Dendritic cell treated with granulocyte-macrophage colony-stimulating factor and Interleukin-4, amounts not matched to agents 40 ng/mL and 50 ng/mL, for 4 days (primary cell): ENCODE measurements at regions not wholly inside any gene's neighbourhood (a gene's known extent, or its start where the extent isn't known, plus 50 kb on each side); places are given as distances from the start of the nearest gene placed in this dataset.

Source experiments
- H3K27ac Mint-ChIP-seq: one replicate; pipeline ENCODE4 v1.8.0; 2022; ENCODE audit warnings: mild to moderate bottlenecking, mixed read lengths
- H3K27me3 Mint-ChIP-seq: one replicate; pipeline ENCODE4 v1.8.0; 2022; ENCODE audit warnings: mild to moderate bottlenecking, mixed read lengths
- H3K36me3 Mint-ChIP-seq: one replicate; pipeline ENCODE4 v1.8.0; 2022; ENCODE audit warnings: low read depth, mixed read lengths
- H3K4me1 Mint-ChIP-seq: one replicate; pipeline ENCODE4 v1.8.0; 2022; ENCODE audit warnings: low read depth, mixed read lengths
- H3K4me3 Mint-ChIP-seq: one replicate; pipeline ENCODE4 v1.8.0; 2022; ENCODE audit warnings: mild to moderate bottlenecking, moderate library complexity, mixed read lengths
- H3K9me3 Mint-ChIP-seq: one replicate; pipeline ENCODE4 v1.8.0; 2022; ENCODE audit warnings: mixed read lengths
- intact Hi-C: fragments of 100-400 bp; cut with micrococcal nuclease; formaldehyde crosslinking; loops from one replicate; pipeline ENCODE4 v1.15.0; 2022

DNA sequence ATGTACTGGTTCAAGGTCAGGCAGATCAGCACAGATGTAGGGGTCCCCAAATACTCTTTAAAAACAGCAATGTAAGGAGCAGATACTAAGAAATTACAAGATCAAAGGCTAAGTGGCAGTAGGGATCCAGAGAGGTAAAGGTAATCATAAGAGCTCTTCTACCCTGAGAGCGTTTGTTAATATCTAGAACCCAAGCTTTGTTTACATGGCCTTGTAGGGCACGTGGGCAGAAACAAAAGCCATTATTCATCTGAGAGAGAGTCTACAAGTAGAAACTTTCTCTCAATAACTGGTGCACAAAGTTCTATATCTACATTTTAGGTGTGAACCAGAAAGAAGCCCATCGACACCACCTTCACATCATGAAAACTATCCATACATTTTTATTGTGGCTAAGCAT lies 225.6 kb upstream of the PCDH10 start:
- H3K9me3 Mint-ChIP-seq: no peaks in the 10 kb centered on the region
- no peaks in the 10 kb centered on the region for H3K27me3 Mint-ChIP-seq
- H3K4me1 Mint-ChIP-seq: no peaks in the 10 kb centered on the region
- intact Hi-C loops: no loop called here
- no peaks in the 10 kb centered on the region for H3K36me3 Mint-ChIP-seq
- no peak overlapping the region for H3K4me3 Mint-ChIP-seq
- no peak overlapping the region for H3K27ac Mint-ChIP-seq

DNA sequence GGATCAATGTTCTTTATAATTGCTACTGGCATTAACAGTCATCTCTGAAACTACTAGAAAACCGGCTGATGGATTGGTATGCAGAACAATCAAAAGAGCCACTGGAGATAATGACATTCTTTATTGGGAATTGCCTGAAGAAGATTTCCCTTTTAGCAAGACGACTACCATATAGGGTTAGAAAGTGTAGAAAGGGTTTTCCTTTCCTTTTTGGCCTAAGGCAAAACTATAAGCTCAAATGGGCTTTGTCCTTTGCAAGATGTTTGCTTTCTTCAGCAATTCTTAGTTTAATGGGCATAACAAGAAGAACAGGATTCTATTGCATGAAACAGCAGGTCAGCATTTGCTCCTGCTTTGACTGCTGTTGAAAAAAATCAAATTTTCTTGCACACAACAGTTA lies 214.2 kb upstream of the PCDH10 start:
- no peaks in the 10 kb centered on the region for H3K27me3 Mint-ChIP-seq
- H3K9me3 Mint-ChIP-seq: peaks cover 18% of the 10 kb centered on the region
- no peaks in the 10 kb centered on the region for H3K4me1 Mint-ChIP-seq
- H3K36me3 Mint-ChIP-seq: no peaks in the 10 kb centered on the region
- H3K27ac Mint-ChIP-seq: no peak overlapping the region
- intact Hi-C loops: no loop called here
- no peak overlapping the region for H3K4me3 Mint-ChIP-seq

DNA sequence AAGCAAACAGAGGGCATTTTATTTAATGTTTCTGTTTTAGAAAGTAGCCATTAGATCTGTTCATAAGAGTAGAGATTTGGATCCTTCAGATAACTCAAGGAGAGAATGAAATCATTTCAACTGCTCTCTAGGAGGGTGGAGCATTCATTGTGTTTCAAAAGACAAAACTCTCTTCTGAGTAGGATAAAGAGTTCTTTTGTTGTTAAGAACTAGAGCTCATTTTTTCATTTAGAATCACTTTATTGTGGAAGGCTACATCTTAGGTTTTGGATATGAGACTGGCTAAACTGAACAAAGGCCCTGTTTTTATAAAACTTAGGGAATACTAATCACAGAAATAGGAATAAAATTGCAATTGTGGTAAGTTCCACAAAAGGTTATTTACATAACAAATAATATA lies 193.9 kb upstream of the PCDH10 start:
- Mint-ChIP-seq H3K27me3 (no peaks in the 10 kb centered on the region), H3K4me3 (no peak overlapping the region), H3K27ac (no peak overlapping the region), H3K9me3 (peaks cover 17% of the 10 kb centered on the region), H3K36me3 (no peaks in the 10 kb centered on the region), H3K4me1 (no peaks in the 10 kb centered on the region)
- intact Hi-C loops: no loop called here

DNA sequence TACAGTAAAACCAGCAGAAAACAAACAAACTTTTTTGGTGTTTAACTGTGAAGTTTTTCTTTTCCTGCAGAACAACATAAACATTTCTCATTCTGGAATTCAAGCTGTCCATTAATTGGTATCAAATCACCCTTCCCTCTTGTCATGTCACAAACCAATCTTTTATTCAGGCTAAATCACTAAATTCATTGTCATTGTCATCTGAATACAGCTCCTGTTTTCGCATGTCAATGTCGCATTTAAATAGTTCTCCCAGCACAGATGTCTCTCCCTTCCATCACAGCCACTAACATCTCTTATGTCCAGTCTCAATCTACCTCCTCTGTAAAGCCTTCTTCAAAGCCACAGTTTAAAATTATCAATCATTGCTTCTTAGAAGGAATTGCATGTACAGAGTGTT lies 192.1 kb upstream of the PCDH10 start:
- no peak overlapping the region for H3K4me3 Mint-ChIP-seq
- no peak overlapping the region for H3K27ac Mint-ChIP-seq
- H3K4me1 Mint-ChIP-seq: no peaks in the 10 kb centered on the region
- no peaks in the 10 kb centered on the region for H3K36me3 Mint-ChIP-seq
- H3K27me3 Mint-ChIP-seq: no peaks in the 10 kb centered on the region
- peaks cover 14% of the 10 kb centered on the region for H3K9me3 Mint-ChIP-seq
- intact Hi-C loops: no loop called here

DNA sequence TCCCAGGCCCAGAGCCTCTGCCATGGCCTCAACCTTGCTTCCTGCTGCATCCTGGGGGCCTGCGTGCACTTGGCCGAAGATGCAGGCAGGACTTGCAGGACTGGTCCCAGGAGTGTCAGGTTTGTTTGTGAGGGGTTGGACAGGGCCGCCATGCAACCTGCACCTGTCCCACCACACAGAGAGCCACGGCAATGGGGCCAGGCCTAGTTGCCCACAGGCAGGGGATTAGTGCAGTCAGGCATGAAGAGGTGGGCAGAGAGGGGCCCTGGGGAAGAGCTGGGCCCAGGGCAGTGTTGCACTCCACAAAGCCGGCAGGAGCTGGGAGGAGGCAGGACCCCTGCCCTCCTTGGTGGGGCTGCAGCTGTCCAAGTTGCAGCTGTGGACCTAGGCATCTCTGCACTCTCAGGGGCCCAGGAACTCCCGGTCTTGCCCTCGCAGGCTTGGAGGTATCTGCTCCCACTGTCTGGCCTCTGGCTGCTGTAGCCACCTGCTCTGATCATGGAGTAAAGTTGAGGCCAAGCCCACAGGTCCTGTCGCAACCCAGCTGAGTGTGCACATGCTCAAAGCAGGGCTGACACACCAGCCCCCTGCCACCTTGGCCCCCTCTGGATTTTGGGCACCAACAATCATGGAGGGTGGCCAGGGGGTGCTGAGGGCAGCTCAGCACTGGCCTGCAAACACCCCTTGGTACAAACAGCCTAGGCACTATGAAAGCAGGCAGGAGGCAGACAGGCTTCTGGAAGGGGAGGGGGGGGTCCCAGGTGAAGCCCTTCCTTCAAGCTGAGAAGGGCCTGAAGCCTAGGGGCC lies 190.4 kb upstream of the PCDH10 start:
- Mint-ChIP-seq H3K4me3 (no peak overlapping the region), H3K4me1 (no peaks in the 10 kb centered on the region), H3K36me3 (no peaks in the 10 kb centered on the region), H3K9me3 (peaks cover 14% of the 10 kb centered on the region), H3K27me3 (no peaks in the 10 kb centered on the region), H3K27ac (no peak overlapping the region)
- intact Hi-C loops: no loop called here

DNA sequence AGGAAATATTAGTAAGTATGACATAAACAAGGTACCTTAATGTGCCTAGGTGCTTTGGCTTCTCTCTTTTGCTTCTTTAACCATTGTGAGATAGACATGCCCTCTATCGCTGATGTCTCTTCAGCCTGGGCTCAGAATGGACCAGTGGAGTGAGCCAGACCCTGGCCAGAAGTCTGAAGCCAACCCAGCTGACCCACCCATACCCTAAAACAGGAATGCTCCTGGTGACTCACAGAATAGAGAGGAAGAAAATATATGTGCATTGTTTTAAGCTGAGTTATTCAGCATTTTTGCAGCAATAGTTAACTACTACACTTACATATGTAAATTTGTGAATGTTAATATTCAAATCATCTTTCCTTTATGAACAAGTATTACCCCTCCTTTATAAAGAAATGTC lies 167.5 kb upstream of the PCDH10 start:
- H3K27me3 Mint-ChIP-seq: no peaks in the 10 kb centered on the region
- H3K4me1 Mint-ChIP-seq: no peaks in the 10 kb centered on the region
- H3K36me3 Mint-ChIP-seq: no peaks in the 10 kb centered on the region
- H3K27ac Mint-ChIP-seq: no peak overlapping the region
- H3K9me3 Mint-ChIP-seq: no peaks in the 10 kb centered on the region
- no peak overlapping the region for H3K4me3 Mint-ChIP-seq
- intact Hi-C loops: no loop called here

DNA sequence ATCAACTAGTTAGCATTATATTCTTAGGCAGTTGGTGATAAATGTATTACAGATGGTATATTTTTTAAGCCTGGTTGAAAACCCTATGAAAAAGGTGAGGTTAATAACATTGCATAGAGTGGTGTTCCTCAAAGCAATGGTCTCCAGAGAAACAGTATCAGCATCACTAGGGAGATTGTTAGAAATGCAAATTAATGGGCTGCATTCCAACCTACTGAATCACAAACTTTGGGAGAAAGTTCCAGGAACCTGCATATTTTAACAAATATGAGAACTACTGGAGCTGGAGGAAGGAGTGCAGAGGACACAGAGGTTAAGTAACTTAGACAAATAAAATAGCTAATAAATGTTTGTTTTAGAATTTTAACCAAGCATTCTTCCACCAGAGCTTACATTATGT lies 166.9 kb upstream of the PCDH10 start:
- Mint-ChIP-seq H3K36me3 (no peaks in the 10 kb centered on the region), H3K27ac (no peak overlapping the region), H3K4me3 (no peak overlapping the region), H3K4me1 (no peaks in the 10 kb centered on the region), H3K9me3 (no peaks in the 10 kb centered on the region), H3K27me3 (no peaks in the 10 kb centered on the region)
- intact Hi-C loops: no loop called here

DNA sequence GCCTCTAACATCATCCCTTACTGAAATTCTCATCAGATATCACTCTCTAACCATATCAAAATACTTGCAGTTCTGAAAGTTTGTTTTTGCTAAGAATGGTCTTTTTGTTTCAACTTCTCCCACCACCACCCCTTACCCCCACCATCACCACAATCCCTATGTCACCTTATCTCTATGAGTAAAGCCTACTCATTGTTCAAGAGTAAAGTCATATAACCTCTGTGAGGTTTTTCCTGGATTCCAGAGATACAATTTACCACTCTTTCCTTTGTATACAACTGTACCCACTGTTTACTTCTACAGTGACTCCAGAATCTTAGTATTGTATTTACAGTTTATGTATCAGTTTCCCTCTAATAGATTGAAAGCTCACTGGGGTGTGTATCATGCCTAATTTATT lies 158.0 kb upstream of the PCDH10 start:
- intact Hi-C loops: no loop called here
- H3K4me3 Mint-ChIP-seq: no peak overlapping the region
- H3K36me3 Mint-ChIP-seq: no peaks in the 10 kb centered on the region
- no peak overlapping the region for H3K27ac Mint-ChIP-seq
- H3K4me1 Mint-ChIP-seq: no peaks in the 10 kb centered on the region
- H3K27me3 Mint-ChIP-seq: no peaks in the 10 kb centered on the region
- H3K9me3 Mint-ChIP-seq: no peaks in the 10 kb centered on the region

DNA sequence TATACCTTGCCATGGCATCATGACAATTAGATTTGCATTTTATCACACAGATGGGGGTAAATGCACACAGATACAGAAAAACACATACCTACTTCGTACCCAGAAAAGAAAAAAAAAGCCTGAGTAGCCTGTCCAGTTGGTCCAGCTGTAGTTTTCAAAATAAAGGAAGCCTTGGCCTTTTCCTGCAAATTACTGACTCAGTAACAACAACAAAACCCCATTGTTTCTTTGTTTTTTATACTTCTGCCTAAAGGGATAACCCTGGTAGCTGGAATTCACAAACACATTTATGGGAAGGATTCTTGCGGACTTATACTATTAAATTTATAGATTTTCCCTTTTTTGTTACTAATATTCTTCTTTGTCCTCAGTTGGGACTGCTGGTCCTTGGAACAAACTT lies 156.4 kb upstream of the PCDH10 start:
- Mint-ChIP-seq H3K4me1 (no peaks in the 10 kb centered on the region), H3K9me3 (no peaks in the 10 kb centered on the region), H3K27me3 (no peaks in the 10 kb centered on the region), H3K36me3 (no peaks in the 10 kb centered on the region), H3K4me3 (no peak overlapping the region), H3K27ac (no peak overlapping the region)
- intact Hi-C loops: no loop called here

DNA sequence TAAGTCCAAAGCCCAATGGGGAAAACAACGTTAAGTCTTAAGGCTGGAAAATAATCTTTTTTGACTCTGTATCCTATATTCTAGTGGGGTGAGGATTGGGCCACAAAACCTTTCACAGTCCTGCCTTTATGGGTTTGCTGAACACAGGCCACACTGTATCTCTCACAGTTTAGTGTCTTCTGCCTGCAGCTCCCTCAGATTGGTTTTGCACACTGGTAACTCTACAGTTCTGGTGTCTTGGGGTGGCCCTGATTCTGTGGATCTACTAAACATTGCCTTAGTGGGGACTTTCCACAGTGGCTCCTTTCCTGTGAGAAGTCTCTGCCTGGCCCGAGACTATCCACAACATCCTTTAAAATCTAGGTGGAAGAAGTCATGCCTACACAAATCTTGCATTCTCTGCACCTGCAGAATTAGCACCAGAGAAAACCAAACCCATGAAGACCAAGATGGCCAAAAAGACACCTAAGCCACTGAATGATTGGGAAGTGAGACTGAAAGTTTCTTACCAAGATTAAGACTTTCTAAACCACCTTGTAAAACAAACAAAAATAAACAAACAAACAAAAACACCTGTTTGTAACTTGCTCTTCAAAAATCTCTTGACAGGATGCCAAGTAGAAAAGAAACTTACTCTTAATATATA lies 150.4 kb upstream of the PCDH10 start:
- Mint-ChIP-seq H3K4me1 (no peaks in the 10 kb centered on the region), H3K36me3 (no peaks in the 10 kb centered on the region), H3K27ac (no peak overlapping the region), H3K9me3 (no peaks in the 10 kb centered on the region), H3K27me3 (no peaks in the 10 kb centered on the region), H3K4me3 (no peak overlapping the region)
- intact Hi-C loops: no loop called here

DNA sequence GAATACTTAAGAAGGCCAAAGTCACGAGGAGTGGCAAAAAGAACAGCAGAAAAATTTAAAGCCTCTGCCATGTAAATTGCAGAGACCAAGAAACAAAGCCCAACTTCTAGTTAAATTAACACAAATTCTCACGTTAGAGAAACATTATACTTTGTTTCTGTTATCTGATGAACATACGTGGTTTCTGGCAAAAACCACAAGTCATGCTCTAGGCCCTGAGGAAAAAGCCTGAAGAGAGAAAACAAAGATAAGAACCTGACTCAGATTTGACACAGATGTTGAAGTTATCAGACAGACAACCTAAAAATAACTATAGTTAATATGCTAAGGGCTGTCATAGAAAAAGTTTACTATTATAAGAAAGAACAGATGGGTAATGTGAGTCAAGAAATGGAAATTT lies 149.1 kb upstream of the PCDH10 start:
- Mint-ChIP-seq H3K27me3 (no peaks in the 10 kb centered on the region), H3K27ac (no peak overlapping the region), H3K36me3 (no peaks in the 10 kb centered on the region), H3K4me1 (no peaks in the 10 kb centered on the region), H3K9me3 (no peaks in the 10 kb centered on the region), H3K4me3 (no peak overlapping the region)
- intact Hi-C loops: no loop called here

DNA sequence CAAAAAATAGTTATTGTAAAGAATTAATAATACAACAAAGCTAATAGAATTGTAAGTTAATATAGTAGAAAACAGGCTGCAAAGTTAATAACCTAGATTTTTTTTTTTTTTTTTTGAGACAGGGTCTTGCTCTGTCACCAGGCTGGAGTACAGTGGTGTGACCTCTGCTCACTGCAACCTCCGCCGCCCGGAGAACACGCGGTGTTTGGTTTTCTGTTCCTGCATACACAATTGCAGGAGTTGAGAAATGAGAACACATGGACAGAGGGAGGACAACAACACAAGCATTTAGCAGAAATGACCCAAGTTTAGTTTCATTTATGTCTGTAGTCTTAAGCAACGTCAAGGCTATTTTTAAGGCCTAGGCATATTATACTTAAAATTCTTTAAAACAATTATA lies 145.9 kb upstream of the PCDH10 start:
- Mint-ChIP-seq H3K36me3 (no peaks in the 10 kb centered on the region), H3K27me3 (no peaks in the 10 kb centered on the region), H3K9me3 (peaks cover 8% of the 10 kb centered on the region), H3K4me1 (no peaks in the 10 kb centered on the region), H3K4me3 (no peak overlapping the region), H3K27ac (no peak overlapping the region)
- intact Hi-C loops: no loop called here

DNA sequence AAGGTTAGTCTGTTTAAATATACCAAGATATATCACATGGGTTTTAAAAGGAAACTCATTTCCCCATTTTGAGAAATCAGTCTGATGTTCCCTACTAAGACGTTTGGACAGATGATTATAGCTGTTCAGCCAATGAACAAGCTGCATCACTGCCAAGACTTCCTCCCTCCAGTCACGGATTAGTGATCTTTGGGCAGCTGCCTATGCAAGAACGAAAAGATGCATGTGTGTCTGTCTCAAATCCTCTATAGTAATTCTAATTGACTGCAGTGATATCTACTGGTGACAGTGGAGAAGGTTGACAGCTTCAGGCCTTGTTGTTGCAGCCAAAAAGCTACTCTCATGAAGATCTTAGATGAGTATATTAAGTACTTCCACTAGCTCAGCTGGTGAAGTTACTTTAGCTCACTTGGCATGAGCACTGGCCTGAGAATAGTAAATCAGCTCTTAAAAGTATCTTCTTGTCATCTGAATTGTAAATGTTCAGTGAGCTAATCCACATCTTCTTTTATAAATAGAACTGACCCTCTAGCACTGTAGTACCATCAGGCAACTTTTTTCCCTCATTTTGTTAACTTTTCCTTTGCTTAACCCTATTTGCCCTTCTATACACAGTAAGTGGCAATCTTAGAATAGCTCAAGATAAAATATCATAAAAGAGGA lies 134.5 kb upstream of the PCDH10 start:
- H3K4me3 Mint-ChIP-seq: no peak overlapping the region
- no peaks in the 10 kb centered on the region for H3K27me3 Mint-ChIP-seq
- H3K27ac Mint-ChIP-seq: no peak overlapping the region
- H3K9me3 Mint-ChIP-seq: peaks cover 13% of the 10 kb centered on the region
- H3K4me1 Mint-ChIP-seq: no peaks in the 10 kb centered on the region
- H3K36me3 Mint-ChIP-seq: no peaks in the 10 kb centered on the region
- intact Hi-C loops: no loop called here

DNA sequence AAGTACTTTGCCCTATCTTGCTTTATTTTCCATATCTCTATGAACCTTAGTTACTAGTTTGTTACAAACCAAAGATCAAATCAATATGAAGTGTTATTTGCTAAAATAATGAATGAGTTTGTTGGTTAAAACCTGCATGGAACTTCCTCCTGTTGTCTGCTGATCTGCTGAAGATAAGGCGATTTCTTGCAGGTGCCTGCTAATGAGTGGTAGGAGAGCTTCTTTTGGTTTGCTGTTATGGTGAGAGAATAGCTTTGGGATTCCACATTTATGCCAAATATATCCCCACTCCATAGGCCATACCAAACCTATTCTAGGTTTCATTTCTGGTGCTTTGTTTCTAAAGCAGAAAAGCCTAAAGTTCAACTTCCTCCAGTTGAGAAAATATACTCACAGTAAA lies 103.8 kb upstream of the PCDH10 start:
- intact Hi-C loops: no loop called here
- Mint-ChIP-seq H3K4me3 (no peak overlapping the region), H3K27ac (no peak overlapping the region), H3K9me3 (peaks cover 23% of the 10 kb centered on the region), H3K4me1 (no peaks in the 10 kb centered on the region), H3K27me3 (no peaks in the 10 kb centered on the region), H3K36me3 (no peaks in the 10 kb centered on the region)
